ENCODE measurements at regions not wholly inside any gene's neighbourhood (a gene's known extent, or its start where the extent isn't known, plus 50 kb on each side); places are given as distances from the start of the nearest gene placed in this dataset.

GRCh38 chr3:105039004-105039403, 327.7 kb upstream of the ALCAM start:
- TF ChIP-seq BHLHE40 (IDR thresholded peaks at IDR 0.05; ENCODE audit: borderline replicate concordance) (no peak), NFRKB (IDR thresholded peaks at IDR 0.05) (no peak), FOXA1 (IDR thresholded peaks at IDR 0.05) (no peak), FOXK2 (IDR thresholded peaks at IDR 0.05) (no peak), CTBP1 (IDR thresholded peaks at IDR 0.05; ENCODE audit: borderline replicate concordance) (no peak), SP1 (IDR thresholded peaks at IDR 0.05) (no peak), ZNF384 (IDR thresholded peaks at IDR 0.05) (no peak), SUZ12 (IDR thresholded peaks at IDR 0.05) (no peak), ELF4 (IDR thresholded peaks at IDR 0.05) (no peak), ARNT (IDR thresholded peaks at IDR 0.05) (no peak), L3MBTL2 (conservative IDR thresholded peaks at IDR 0.05) (no peak)

Measured in HEK293T (cell line).